H54 (cell line): ENCODE measurements at regions not wholly inside any gene's neighbourhood (a gene's known extent, or its start where the extent isn't known, plus 50 kb on each side); places are given as distances from the start of the nearest gene placed in this dataset.

Experiments used
- DNase-seq: peaks from one replicate; pipeline ENCODE4 v3.0.0; 2011; ENCODE audit warnings: low spot score, mixed read lengths; ENCODE audit not compliant: insufficient read length
- FAIRE-seq: peaks from 3 replicates; lab custom pipeline; 2011; peaks lifted over from hg19 to GRCh38; lab: Jason Lieb, UNC
- POLR2A ChIP-seq: IDR thresholded peaks from 2 replicates; pipeline ENCODE4 v1.6.1; 2011; ENCODE audit warnings: low read depth, mild to moderate bottlenecking, low read length

GRCh38 chr4:121216461-121216860 lies 52.3 kb upstream of the TNIP3 start:
- no peak for TF ChIP-seq POLR2A
- DNase-seq (no peak), FAIRE-seq (no peak)

DNA sequence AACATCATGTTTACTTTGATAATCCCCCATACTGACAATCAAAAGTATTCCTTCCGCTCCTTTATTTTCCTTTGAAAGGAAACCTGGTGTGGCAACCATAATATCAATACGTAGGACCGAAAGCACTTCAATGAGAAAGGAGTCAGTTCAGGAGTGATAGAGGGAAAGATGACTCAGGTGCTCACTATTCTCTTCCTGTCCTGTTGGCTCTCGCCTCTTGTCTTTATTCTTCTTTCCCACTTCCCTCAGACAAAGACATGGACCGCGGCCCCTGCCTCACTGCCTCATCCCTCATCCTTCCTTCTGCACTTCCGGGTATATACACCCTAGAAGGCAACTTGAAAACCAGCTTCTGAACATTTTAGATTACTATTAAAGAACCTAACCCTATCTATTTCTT lies 49.8 kb upstream of the TNIP3 start:
- TF ChIP-seq POLR2A, result no peak
- DNase-seq (no peak), FAIRE-seq (no peak)
